ENCODE measurements at regions not wholly inside any gene's neighbourhood (a gene's known extent, or its start where the extent isn't known, plus 50 kb on each side); places are given as distances from the start of the nearest gene placed in this dataset.

DNA sequence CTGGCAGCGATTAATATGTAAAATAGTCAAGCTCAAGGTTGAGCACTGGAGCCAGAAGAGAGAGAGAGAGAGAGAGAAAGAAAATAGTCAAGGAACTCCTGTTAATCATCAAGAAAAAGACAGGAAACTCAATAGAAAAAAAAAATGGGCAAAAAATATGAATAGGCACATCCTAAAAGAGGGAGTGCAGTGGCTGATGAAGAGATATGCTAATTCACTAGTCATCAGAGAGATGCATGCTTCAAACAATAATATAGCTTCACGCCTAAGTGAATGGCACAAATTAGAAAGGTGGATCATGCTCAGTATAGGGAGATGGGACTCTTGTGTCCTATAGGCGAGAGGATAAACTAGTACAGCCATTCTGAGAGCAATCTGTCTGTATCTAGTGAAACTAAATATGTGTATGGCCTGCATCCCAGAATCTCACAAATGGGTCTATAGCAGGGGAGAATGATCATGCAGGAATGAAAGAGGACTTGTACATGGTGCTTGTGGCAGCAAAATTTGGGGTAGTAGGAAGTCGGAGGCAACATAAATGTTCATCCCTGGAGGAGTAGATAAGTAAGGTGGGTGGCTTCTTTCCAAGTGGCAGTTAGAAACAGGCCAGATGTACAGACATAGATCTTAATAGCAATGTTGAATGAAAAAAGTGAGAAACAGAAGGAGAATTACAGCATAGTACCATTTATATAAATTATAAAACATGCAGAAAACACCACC is 176.8 kb downstream of the VEGFA start:
- TF ChIP-seq, protein P1, sequence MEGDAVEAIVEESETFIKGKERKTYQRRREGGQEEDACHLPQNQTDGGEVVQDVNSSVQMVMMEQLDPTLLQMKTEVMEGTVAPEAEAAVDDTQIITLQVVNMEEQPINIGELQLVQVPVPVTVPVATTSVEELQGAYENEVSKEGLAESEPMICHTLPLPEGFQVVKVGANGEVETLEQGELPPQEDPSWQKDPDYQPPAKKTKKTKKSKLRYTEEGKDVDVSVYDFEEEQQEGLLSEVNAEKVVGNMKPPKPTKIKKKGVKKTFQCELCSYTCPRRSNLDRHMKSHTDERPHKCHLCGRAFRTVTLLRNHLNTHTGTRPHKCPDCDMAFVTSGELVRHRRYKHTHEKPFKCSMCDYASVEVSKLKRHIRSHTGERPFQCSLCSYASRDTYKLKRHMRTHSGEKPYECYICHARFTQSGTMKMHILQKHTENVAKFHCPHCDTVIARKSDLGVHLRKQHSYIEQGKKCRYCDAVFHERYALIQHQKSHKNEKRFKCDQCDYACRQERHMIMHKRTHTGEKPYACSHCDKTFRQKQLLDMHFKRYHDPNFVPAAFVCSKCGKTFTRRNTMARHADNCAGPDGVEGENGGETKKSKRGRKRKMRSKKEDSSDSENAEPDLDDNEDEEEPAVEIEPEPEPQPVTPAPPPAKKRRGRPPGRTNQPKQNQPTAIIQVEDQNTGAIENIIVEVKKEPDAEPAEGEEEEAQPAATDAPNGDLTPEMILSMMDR (IDR thresholded peaks at IDR 0.05), result no peak

DNA sequence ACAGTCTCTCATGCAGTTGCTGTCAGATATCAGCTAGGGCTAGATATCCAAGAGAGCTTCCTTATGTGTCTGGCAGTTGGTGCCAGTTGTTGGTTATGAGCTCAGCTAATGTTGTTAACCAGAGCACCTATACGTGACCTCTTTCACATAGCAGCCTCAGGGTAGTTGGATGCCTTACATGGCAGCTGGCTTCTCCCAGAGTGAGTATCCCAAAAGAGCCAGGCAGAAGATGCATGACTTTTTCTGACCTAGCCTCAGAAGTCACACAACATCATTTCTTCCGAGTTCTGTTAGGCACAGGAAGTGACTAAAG is 175.7 kb downstream of the VEGFA start:
- TF ChIP-seq, protein P1 (IDR thresholded peaks at IDR 0.05), result no peak

GRCh38 chr6:43944908-43945767 is 175.1 kb downstream of the VEGFA start:
- TF ChIP-seq, protein P1 (IDR thresholded peaks at IDR 0.05), result no peak

GRCh38 chr6:43943781-43944250 is 173.8 kb downstream of the VEGFA start:
- TF ChIP-seq, protein P1 (IDR thresholded peaks at IDR 0.05), result no peak

- TF ChIP-seq, protein P1 (IDR thresholded peaks at IDR 0.05), result no peak
Observed at GRCh38 chr6:43943099-43943766, 173.2 kb downstream of the VEGFA start.

DNA sequence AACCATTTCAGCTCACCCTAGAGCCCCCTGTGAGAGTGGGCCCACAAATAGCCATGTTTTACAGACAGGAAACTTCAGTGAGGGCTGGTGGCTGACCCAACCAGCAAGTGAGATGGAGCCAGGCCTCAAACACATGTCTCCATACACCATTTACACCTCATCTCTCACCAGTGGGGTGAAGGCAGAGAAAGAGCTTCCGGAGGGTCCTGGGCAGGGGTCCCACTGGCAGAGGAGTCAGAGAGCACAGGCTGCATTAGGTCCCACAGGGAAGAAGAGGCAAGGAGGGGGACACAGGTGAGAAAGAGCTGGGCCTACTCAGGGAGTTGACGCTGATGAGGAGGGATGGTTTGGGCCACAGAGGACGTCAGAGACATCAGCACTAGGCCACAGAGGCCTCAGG is 172.6 kb downstream of the VEGFA start:
- TF ChIP-seq, protein P1 (IDR thresholded peaks at IDR 0.05), result no peak

GRCh38 chr6:43942011-43942442 is 172.0 kb downstream of the VEGFA start:
- TF ChIP-seq, protein P1 (IDR thresholded peaks at IDR 0.05), result no peak

All from LNCAP (cell line).